ENCODE measurements at regions not wholly inside any gene's neighbourhood (a gene's known extent, or its start where the extent isn't known, plus 50 kb on each side); places are given as distances from the start of the nearest gene placed in this dataset.

DNA sequence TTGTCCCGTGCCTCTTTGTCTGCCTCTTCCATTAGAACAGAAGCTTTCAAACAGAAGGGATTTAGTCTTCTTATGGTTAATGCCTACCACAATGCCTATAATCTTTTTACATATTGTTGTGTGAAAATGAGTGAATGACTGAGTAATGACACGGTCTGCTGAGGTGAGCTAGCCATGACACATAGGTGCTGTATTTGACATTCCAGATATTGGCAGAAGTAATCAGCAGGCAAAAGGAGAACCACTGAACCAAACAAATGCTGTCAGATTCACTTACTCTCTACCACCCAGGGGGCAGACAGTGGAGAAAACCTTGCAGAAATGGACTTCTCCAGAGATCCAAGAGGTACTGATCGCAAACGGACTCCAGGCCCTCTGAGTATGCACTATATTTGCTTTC, 377.2 kb upstream of the VWC2 start:
- Histone ChIP-seq H3K27ac (ENCODE audit: extremely low read depth, low read depth, low read length) (no peak overlapping the region), H3K36me3 (ENCODE audit: control insufficient read depth in 2 of 2, insufficient read depth in 1 of 2, low read length in 2 of 2) (no peaks in the 10 kb centered on the region), H3K4me3 (ENCODE audit: low read depth, low read length) (no peak overlapping the region), H3K4me1 (ENCODE audit: control insufficient read depth, insufficient read depth, low read length) (no peaks in the 10 kb centered on the region), H3K9me3 (ENCODE audit: control insufficient read depth, insufficient read depth, low read depth, low read length) (no peaks in the 10 kb centered on the region)
- POLR2A ChIA-PET, result no interaction called here
- TF ChIP-seq, protein P1, sequence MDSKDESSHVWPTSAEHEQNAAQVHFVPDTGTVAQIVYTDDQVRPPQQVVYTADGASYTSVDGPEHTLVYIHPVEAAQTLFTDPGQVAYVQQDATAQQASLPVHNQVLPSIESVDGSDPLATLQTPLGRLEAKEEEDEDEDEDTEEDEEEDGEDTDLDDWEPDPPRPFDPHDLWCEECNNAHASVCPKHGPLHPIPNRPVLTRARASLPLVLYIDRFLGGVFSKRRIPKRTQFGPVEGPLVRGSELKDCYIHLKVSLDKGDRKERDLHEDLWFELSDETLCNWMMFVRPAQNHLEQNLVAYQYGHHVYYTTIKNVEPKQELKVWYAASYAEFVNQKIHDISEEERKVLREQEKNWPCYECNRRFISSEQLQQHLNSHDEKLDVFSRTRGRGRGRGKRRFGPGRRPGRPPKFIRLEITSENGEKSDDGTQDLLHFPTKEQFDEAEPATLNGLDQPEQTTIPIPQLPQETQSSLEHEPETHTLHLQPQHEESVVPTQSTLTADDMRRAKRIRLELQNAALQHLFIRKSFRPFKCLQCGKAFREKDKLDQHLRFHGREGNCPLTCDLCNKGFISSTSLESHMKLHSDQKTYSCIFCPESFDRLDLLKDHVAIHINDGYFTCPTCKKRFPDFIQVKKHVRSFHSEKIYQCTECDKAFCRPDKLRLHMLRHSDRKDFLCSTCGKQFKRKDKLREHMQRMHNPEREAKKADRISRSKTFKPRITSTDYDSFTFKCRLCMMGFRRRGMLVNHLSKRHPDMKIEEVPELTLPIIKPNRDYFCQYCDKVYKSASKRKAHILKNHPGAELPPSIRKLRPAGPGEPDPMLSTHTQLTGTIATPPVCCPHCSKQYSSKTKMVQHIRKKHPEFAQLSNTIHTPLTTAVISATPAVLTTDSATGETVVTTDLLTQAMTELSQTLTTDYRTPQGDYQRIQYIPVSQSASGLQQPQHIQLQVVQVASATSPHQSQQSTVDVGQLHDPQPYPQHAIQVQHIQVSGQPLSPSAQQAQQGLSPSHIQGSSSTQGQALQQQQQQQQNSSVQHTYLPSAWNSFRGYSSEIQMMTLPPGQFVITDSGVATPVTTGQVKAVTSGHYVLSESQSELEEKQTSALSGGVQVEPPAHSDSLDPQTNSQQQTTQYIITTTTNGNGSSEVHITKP (tag by site-specific recombination; IDR thresholded peaks at IDR 0.05), result no peak
- TF ChIP-seq, protein P2, sequence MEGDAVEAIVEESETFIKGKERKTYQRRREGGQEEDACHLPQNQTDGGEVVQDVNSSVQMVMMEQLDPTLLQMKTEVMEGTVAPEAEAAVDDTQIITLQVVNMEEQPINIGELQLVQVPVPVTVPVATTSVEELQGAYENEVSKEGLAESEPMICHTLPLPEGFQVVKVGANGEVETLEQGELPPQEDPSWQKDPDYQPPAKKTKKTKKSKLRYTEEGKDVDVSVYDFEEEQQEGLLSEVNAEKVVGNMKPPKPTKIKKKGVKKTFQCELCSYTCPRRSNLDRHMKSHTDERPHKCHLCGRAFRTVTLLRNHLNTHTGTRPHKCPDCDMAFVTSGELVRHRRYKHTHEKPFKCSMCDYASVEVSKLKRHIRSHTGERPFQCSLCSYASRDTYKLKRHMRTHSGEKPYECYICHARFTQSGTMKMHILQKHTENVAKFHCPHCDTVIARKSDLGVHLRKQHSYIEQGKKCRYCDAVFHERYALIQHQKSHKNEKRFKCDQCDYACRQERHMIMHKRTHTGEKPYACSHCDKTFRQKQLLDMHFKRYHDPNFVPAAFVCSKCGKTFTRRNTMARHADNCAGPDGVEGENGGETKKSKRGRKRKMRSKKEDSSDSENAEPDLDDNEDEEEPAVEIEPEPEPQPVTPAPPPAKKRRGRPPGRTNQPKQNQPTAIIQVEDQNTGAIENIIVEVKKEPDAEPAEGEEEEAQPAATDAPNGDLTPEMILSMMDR (tag by site-specific recombination; IDR thresholded peaks at IDR 0.05), result no peak
- TF ChIP-seq, protein P3, sequence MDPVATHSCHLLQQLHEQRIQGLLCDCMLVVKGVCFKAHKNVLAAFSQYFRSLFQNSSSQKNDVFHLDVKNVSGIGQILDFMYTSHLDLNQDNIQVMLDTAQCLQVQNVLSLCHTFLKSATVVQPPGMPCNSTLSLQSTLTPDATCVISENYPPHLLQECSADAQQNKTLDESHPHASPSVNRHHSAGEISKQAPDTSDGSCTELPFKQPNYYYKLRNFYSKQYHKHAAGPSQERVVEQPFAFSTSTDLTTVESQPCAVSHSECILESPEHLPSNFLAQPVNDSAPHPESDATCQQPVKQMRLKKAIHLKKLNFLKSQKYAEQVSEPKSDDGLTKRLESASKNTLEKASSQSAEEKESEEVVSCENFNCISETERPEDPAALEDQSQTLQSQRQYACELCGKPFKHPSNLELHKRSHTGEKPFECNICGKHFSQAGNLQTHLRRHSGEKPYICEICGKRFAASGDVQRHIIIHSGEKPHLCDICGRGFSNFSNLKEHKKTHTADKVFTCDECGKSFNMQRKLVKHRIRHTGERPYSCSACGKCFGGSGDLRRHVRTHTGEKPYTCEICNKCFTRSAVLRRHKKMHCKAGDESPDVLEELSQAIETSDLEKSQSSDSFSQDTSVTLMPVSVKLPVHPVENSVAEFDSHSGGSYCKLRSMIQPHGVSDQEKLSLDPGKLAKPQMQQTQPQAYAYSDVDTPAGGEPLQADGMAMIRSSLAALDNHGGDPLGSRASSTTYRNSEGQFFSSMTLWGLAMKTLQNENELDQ (tag by site-specific recombination; IDR thresholded peaks at IDR 0.05; ENCODE audit: low read depth), result no peak
- TF ChIP-seq EGR2 (tag by site-specific recombination; IDR thresholded peaks at IDR 0.05; ENCODE audit: low read depth), result no peak
- TF ChIP-seq ZNF266 (tag by site-specific recombination; IDR thresholded peaks at IDR 0.05; ENCODE audit: low read depth), result no peak
- TF ChIP-seq ZFP3 (tag by site-specific recombination; IDR thresholded peaks at IDR 0.05; ENCODE audit: low read depth), result no peak
- TF ChIP-seq FEZF1 (tag by site-specific recombination; IDR thresholded peaks at IDR 0.05), result no peak
- no peak for TF ChIP-seq ZBTB48 (tag by site-specific recombination; IDR thresholded peaks at IDR 0.05)
- no peak for TF ChIP-seq ZNF776 (tag by site-specific recombination; IDR thresholded peaks at IDR 0.05; ENCODE audit: borderline replicate concordance)
- TF ChIP-seq ZNF473 (tag by site-specific recombination; IDR thresholded peaks at IDR 0.05), result no peak
- TF ChIP-seq, protein P4, sequence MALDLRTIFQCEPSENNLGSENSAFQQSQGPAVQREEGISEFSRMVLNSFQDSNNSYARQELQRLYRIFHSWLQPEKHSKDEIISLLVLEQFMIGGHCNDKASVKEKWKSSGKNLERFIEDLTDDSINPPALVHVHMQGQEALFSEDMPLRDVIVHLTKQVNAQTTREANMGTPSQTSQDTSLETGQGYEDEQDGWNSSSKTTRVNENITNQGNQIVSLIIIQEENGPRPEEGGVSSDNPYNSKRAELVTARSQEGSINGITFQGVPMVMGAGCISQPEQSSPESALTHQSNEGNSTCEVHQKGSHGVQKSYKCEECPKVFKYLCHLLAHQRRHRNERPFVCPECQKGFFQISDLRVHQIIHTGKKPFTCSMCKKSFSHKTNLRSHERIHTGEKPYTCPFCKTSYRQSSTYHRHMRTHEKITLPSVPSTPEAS (tag by site-specific recombination; IDR thresholded peaks at IDR 0.05), result no peak
- TF ChIP-seq, protein P5, sequence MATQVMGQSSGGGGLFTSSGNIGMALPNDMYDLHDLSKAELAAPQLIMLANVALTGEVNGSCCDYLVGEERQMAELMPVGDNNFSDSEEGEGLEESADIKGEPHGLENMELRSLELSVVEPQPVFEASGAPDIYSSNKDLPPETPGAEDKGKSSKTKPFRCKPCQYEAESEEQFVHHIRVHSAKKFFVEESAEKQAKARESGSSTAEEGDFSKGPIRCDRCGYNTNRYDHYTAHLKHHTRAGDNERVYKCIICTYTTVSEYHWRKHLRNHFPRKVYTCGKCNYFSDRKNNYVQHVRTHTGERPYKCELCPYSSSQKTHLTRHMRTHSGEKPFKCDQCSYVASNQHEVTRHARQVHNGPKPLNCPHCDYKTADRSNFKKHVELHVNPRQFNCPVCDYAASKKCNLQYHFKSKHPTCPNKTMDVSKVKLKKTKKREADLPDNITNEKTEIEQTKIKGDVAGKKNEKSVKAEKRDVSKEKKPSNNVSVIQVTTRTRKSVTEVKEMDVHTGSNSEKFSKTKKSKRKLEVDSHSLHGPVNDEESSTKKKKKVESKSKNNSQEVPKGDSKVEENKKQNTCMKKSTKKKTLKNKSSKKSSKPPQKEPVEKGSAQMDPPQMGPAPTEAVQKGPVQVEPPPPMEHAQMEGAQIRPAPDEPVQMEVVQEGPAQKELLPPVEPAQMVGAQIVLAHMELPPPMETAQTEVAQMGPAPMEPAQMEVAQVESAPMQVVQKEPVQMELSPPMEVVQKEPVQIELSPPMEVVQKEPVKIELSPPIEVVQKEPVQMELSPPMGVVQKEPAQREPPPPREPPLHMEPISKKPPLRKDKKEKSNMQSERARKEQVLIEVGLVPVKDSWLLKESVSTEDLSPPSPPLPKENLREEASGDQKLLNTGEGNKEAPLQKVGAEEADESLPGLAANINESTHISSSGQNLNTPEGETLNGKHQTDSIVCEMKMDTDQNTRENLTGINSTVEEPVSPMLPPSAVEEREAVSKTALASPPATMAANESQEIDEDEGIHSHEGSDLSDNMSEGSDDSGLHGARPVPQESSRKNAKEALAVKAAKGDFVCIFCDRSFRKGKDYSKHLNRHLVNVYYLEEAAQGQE (tag by site-specific recombination; IDR thresholded peaks at IDR 0.05), result no peak
- TF ChIP-seq ZNF560 (tag by site-specific recombination; IDR thresholded peaks at IDR 0.05; ENCODE audit: borderline replicate concordance), result no peak
- TF ChIP-seq ZNF19 (tag by site-specific recombination; IDR thresholded peaks at IDR 0.05; ENCODE audit: low read depth), result no peak
- TF ChIP-seq, protein P6, sequence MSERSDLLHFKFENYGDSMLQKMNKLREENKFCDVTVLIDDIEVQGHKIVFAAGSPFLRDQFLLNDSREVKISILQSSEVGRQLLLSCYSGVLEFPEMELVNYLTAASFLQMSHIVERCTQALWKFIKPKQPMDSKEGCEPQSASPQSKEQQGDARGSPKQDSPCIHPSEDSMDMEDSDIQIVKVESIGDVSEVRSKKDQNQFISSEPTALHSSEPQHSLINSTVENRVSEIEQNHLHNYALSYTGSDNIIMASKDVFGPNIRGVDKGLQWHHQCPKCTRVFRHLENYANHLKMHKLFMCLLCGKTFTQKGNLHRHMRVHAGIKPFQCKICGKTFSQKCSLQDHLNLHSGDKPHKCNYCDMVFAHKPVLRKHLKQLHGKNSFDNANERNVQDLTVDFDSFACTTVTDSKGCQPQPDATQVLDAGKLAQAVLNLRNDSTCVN (tag by site-specific recombination; optimal IDR thresholded peaks at IDR 0.05), result no peak
- no peak for TF ChIP-seq ZNF138 (tag by site-specific recombination; IDR thresholded peaks at IDR 0.05; ENCODE audit: borderline replicate concordance)
- no peak for TF ChIP-seq ZNF549 (tag by site-specific recombination; IDR thresholded peaks at IDR 0.05)
- TF ChIP-seq ZNF37A (tag by site-specific recombination; IDR thresholded peaks at IDR 0.05), result no peak
- no peak for TF ChIP-seq TRIM28 (IDR thresholded peaks at IDR 0.05; ENCODE audit: borderline replicate concordance, low read length)
- TF ChIP-seq, protein P7, sequence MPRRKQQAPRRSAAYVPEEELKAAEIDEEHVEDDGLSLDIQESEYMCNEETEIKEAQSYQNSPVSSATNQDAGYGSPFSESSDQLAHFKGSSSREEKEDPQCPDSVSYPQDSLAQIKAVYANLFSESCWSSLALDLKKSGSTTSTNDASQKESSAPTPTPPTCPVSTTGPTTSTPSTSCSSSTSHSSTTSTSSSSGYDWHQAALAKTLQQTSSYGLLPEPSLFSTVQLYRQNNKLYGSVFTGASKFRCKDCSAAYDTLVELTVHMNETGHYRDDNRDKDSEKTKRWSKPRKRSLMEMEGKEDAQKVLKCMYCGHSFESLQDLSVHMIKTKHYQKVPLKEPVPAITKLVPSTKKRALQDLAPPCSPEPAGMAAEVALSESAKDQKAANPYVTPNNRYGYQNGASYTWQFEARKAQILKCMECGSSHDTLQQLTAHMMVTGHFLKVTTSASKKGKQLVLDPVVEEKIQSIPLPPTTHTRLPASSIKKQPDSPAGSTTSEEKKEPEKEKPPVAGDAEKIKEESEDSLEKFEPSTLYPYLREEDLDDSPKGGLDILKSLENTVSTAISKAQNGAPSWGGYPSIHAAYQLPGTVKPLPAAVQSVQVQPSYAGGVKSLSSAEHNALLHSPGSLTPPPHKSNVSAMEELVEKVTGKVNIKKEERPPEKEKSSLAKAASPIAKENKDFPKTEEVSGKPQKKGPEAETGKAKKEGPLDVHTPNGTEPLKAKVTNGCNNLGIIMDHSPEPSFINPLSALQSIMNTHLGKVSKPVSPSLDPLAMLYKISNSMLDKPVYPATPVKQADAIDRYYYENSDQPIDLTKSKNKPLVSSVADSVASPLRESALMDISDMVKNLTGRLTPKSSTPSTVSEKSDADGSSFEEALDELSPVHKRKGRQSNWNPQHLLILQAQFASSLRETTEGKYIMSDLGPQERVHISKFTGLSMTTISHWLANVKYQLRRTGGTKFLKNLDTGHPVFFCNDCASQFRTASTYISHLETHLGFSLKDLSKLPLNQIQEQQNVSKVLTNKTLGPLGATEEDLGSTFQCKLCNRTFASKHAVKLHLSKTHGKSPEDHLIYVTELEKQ (tag by site-specific recombination; IDR thresholded peaks at IDR 0.05; ENCODE audit: borderline replicate concordance), result no peak
- CTCF ChIA-PET, result no interaction called here

Measured in HEK293 (cell line).